PC-3 (cell line): ENCODE measurements at regions not wholly inside any gene's neighbourhood (a gene's known extent, or its start where the extent isn't known, plus 50 kb on each side); places are given as distances from the start of the nearest gene placed in this dataset.

Experiments
- ATAC-seq: fragments of 200-7000 bp; cut with Tn5 transposase; 2 replicates; pipeline ENCODE4 v1.9.1; 2020; ENCODE audit warnings: mild to moderate bottlenecking, moderate library complexity
- BruUV-seq: library from RNA; stranded (reverse); fragments of 400-500 nt; replicated peaks from 2 replicates; lab custom pipeline; 2021; lab: Mats Ljungman, UMichigan
- CTCF ChIA-PET: fragments of 300-600 bp; sonication (Branson Sonifier 250); formaldehyde crosslinking; loops from one replicate; lab custom pipeline; 2022; ENCODE audit warnings: antibody characterized with exemption; lab: Charles Lee
- POLR2A ChIA-PET: fragments of 300-600 bp; sonication (Branson Sonifier 250); formaldehyde crosslinking; loops from one replicate; lab custom pipeline; 2022; ENCODE audit warnings: antibody characterized with exemption; ENCODE audit not compliant: unreplicated experiment; lab: Charles Lee
- DNase-seq: peaks from one replicate; pipeline ENCODE4 v3.0.0-alpha.2; 2015
- H2AFZ ChIP-seq: fragments of 300-600 bp; sonication (generic); 2 replicates; pipeline ENCODE4 v1.6.0; 2016; ENCODE audit warnings: antibody characterized with exemption, low read length
- H3F3A ChIP-seq: fragments of 300-600 bp; sonication (generic); one replicate; pipeline ENCODE4 v1.6.0; 2017; ENCODE audit warnings: antibody characterized with exemption, low read length, control low read depth, mild to moderate bottlenecking; ENCODE audit not compliant: unreplicated experiment
- H3K27ac ChIP-seq: fragments of 300-600 bp; sonication (generic); 2 replicates; pipeline ENCODE4 v1.5.1; 2016; ENCODE audit warnings: mild to moderate bottlenecking, low read length
- H3K27me3 ChIP-seq: fragments of 300-600 bp; sonication (generic); 2 replicates; pipeline ENCODE4 v1.6.1; 2016; ENCODE audit warnings: low read length, mixed read lengths
- H3K36me3 ChIP-seq: fragments of 300-600 bp; sonication (generic); 2 replicates; pipeline ENCODE4 v1.6.1; 2016; ENCODE audit warnings: low read depth, mixed run types, low read length, mixed read lengths
- H3K4me1 ChIP-seq: fragments of 300-600 bp; sonication (generic); 2 replicates; pipeline ENCODE4 v1.5.1; 2016; ENCODE audit warnings: low read length; ENCODE audit not compliant: insufficient read depth
- H3K4me2 ChIP-seq: fragments of 300-600 bp; sonication (generic); 2 replicates; pipeline ENCODE4 v1.6.0; 2016; ENCODE audit warnings: low read length
- H3K4me3 ChIP-seq: fragments of 300-600 bp; sonication (generic); 2 replicates; pipeline ENCODE4 v1.5.1; 2016; ENCODE audit warnings: mild to moderate bottlenecking, low read length, mixed read lengths
- H3K79me2 ChIP-seq: fragments of 300-600 bp; sonication (generic); 2 replicates; pipeline ENCODE4 v1.6.1; 2017; ENCODE audit warnings: low read length, mixed read lengths
- H3K9ac ChIP-seq: fragments of 300-600 bp; sonication (generic); 2 replicates; pipeline ENCODE4 v1.6.0; 2016; ENCODE audit warnings: mild to moderate bottlenecking, low read length
- H3K9me2 ChIP-seq: fragments of 300-600 bp; sonication (generic); replicated peaks from 2 replicates; pipeline ENCODE4 v1.6.1; 2016; ENCODE audit warnings: mixed run types, low read length, mixed read lengths
- H3K9me3 ChIP-seq: fragments of 300-600 bp; sonication (generic); 2 replicates; pipeline ENCODE4 v1.6.1; 2016; ENCODE audit warnings: low read length, mixed read lengths
- H4K20me1 ChIP-seq: fragments of 300-600 bp; sonication (generic); 2 replicates; pipeline ENCODE4 v1.6.1; 2016; ENCODE audit warnings: low read length, mixed read lengths
- EZH2 ChIP-seq: fragments of 300-600 bp; sonication (generic); IDR thresholded peaks from one replicate; pipeline ENCODE4 v1.6.1; 2017; ENCODE audit warnings: antibody characterized with exemption, mild to moderate bottlenecking, low read length; ENCODE audit not compliant: unreplicated experiment
- EZH2phosphoT487 ChIP-seq: fragments of 300-600 bp; sonication (generic); IDR thresholded peaks from 2 replicates; pipeline ENCODE4 v1.6.1; 2018; ENCODE audit warnings: mild to moderate bottlenecking, antibody characterized with exemption, low read length, borderline replicate concordance
- intact Hi-C: fragments of 100-400 bp; cut with micrococcal nuclease; formaldehyde crosslinking; loops from 2 replicates; pipeline ENCODE4 v1.9.0; 2023
- TF ChIP-seq, protein P1 (sequence below): fragments of 300-600 bp; sonication (generic); conservative IDR thresholded peaks from 2 replicates; pipeline ENCODE4 v1.5.1; 2017; ENCODE audit warnings: antibody characterized with exemption, low read depth, mild to moderate bottlenecking, low read length

DNA sequence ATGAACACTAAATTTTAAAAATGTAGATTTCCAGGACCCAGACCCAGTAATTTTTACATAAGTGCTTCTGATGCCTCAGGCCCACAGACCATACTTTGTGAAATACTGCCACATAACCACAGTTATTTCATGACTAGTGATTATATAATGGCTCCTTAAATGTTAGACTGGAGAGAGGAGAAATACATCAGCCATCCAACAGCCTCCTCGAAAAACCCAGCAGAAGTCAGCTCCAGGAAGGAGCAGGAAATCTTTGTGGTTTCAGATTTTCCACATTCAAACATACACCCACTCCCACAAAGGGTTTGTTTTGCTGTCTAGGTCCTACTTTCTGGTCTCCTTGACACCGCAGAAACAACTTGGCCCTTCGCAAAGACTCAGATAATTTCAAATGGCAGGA, 455.2 kb downstream of the DTWD2 start:
- TF ChIP-seq, protein P1, sequence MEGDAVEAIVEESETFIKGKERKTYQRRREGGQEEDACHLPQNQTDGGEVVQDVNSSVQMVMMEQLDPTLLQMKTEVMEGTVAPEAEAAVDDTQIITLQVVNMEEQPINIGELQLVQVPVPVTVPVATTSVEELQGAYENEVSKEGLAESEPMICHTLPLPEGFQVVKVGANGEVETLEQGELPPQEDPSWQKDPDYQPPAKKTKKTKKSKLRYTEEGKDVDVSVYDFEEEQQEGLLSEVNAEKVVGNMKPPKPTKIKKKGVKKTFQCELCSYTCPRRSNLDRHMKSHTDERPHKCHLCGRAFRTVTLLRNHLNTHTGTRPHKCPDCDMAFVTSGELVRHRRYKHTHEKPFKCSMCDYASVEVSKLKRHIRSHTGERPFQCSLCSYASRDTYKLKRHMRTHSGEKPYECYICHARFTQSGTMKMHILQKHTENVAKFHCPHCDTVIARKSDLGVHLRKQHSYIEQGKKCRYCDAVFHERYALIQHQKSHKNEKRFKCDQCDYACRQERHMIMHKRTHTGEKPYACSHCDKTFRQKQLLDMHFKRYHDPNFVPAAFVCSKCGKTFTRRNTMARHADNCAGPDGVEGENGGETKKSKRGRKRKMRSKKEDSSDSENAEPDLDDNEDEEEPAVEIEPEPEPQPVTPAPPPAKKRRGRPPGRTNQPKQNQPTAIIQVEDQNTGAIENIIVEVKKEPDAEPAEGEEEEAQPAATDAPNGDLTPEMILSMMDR: no peak
- TF ChIP-seq EZH2phosphoT487 (no peak), EZH2 (no peak)
- H3F3A ChIP-seq: no peaks in the 10 kb centered on the region
- no peaks in the 10 kb centered on the region for H3K27me3 ChIP-seq
- intact Hi-C loops: no loop called here
- H3K9ac ChIP-seq: no peak overlapping the region
- H3K9me2 ChIP-seq: no peaks in the 10 kb centered on the region
- no peak overlapping the region for H3K27ac ChIP-seq
- DNase-seq: no peak
- ChIA-PET POLR2A (no interaction called here), CTCF (no interaction called here)
- ATAC-seq: no peak
- H2AFZ ChIP-seq: no peak overlapping the region
- no peaks in the 10 kb centered on the region for H3K36me3 ChIP-seq
- no peaks in the 10 kb centered on the region for H3K4me1 ChIP-seq
- H3K4me2 ChIP-seq: no peak overlapping the region
- no peaks in the 10 kb centered on the region for H4K20me1 ChIP-seq
- H3K79me2 ChIP-seq: no peaks in the 10 kb centered on the region
- no peaks in the 10 kb centered on the region for H3K9me3 ChIP-seq
- H3K4me3 ChIP-seq: no peak overlapping the region
- no TSS peak for BruUV-seq

DNA sequence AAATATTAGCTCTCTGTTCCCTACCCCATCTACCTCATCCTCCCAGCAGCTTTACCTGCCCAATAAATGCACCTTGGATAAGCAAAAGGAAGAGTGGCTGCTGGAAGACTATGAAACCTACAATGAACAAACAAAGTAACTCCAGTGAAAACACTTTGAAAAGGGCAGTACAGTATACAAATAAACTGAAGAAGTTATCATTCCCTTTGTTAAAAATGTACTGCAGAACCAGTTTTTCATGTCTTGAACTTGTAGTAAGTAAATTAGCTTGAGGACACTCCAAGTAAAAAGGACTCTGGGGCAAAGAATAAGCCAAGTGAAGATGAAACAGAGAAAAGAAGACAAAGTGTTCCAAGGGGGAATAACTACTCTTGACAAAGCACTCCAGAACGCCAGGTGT, 457.1 kb downstream of the DTWD2 start:
- H3K9me2 ChIP-seq: no peaks in the 10 kb centered on the region
- H4K20me1 ChIP-seq: no peaks in the 10 kb centered on the region
- no peaks in the 10 kb centered on the region for H3K9me3 ChIP-seq
- ChIA-PET POLR2A (no interaction called here), CTCF (no interaction called here)
- intact Hi-C loops: no loop called here
- H3K79me2 ChIP-seq: no peaks in the 10 kb centered on the region
- no peaks in the 10 kb centered on the region for H3K4me1 ChIP-seq
- DNase-seq: no peak
- no peak overlapping the region for H3K27ac ChIP-seq
- no peak for ATAC-seq
- TF ChIP-seq, protein P1: no peak
- no peaks in the 10 kb centered on the region for H3K36me3 ChIP-seq
- H3K27me3 ChIP-seq: no peaks in the 10 kb centered on the region
- H3K4me2 ChIP-seq: no peak overlapping the region
- no peak overlapping the region for H3K9ac ChIP-seq
- BruUV-seq: no TSS peak
- H2AFZ ChIP-seq: no peak overlapping the region
- no peaks in the 10 kb centered on the region for H3F3A ChIP-seq
- H3K4me3 ChIP-seq: no peak overlapping the region

DNA sequence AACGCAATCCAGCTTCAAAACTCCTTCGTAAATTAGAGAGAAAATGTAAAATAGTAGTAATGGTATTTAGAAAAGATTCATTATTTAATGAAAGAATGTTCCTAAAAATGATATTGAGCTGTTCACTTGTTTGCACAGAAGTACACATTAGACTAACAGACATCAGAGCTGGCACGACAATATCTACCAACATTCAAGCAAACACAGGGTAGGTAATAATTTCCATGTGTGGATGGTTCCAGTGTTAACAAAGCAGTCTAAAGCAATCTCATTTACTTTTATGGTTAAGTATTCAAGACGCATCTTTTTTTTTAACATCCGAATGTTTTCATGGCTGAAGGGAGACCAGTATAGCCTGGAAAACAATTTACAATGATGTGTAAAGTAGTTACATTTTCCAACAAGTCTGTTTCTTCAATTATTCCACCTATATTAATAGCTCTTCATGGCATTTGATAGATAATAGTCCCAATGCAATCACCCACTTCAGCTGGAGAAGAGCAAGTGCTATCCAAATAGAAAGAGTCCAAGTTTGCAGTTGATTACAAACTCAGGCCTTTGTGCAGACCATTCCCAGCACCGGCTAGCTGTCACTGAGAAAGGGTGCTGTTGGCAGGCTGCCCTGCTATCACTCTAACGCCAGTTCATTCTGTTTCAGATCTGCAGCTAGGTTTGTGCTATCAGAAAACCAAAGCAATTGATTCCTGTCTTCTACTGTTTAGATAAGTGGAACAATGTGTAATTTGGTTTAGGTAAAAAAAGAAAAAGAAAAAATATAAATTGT, 458.8 kb downstream of the DTWD2 start:
- Histone ChIP-seq H3K79me2 (no peaks in the 10 kb centered on the region), H3K9me2 (no peaks in the 10 kb centered on the region), H2AFZ (no peak overlapping the region), H3F3A (no peaks in the 10 kb centered on the region), H4K20me1 (no peaks in the 10 kb centered on the region), H3K27ac (no peak overlapping the region), H3K4me3 (no peak overlapping the region), H3K9ac (no peak overlapping the region), H3K27me3 (no peaks in the 10 kb centered on the region), H3K4me2 (no peak overlapping the region), H3K36me3 (no peaks in the 10 kb centered on the region), H3K4me1 (no peaks in the 10 kb centered on the region), H3K9me3 (no peaks in the 10 kb centered on the region)
- no TSS peak for BruUV-seq
- CTCF ChIA-PET: no interaction called here
- intact Hi-C loops: no loop called here
- POLR2A ChIA-PET: no interaction called here
- ATAC-seq: no peak
- DNase-seq: no peak
- TF ChIP-seq EZH2 (no peak), EZH2phosphoT487 (no peak)
- TF ChIP-seq, protein P1: no peak
